WTC11 (cell line): ENCODE measurements at regions not wholly inside any gene's neighbourhood (a gene's known extent, or its start where the extent isn't known, plus 50 kb on each side); places are given as distances from the start of the nearest gene placed in this dataset.

Source experiments
- ATAC-seq: fragments of 200-7000 bp; cut with Tn5 transposase; 2 replicates; pipeline ENCODE4 v1.10.0; 2021; ENCODE audit warnings: mild to moderate bottlenecking, moderate library complexity
- CTCF ChIA-PET: fragments of 300-600 bp; sonication (Branson Sonifier 250); formaldehyde crosslinking; loops from one replicate; lab custom pipeline; 2021; ENCODE audit warnings: antibody characterized with exemption; lab: Charles Lee
- POLR2A ChIA-PET: fragments of 350-600 bp; sonication (Branson Sonifier 250); formaldehyde crosslinking; loops from one replicate; lab custom pipeline; 2021; ENCODE audit warnings: antibody characterized with exemption; lab: Charles Lee
- DNase-seq: peaks from one replicate; pipeline ENCODE4 v3.0.0; 2021; ENCODE audit warnings: low spot score
- H3K27ac Mint-ChIP-seq: 2 replicates; pipeline ENCODE4 v1.8.0; 2021; ENCODE audit warnings: mixed read lengths
- H3K27me3 Mint-ChIP-seq: 2 replicates; pipeline ENCODE4 v1.8.0; 2021; ENCODE audit warnings: low read depth, mild to moderate bottlenecking, moderate library complexity, mixed read lengths
- H3K36me3 Mint-ChIP-seq: 2 replicates; pipeline ENCODE4 v1.8.0; 2021; ENCODE audit warnings: mixed read lengths
- H3K4me1 Mint-ChIP-seq: 2 replicates; pipeline ENCODE4 v1.8.0; 2022; ENCODE audit warnings: mixed read lengths
- H3K4me3 Mint-ChIP-seq: 2 replicates; pipeline ENCODE4 v1.8.0; 2021; ENCODE audit warnings: mild to moderate bottlenecking, moderate library complexity, mixed read lengths
- H3K9me3 Mint-ChIP-seq: 2 replicates; pipeline ENCODE4 v1.8.0; 2021; ENCODE audit warnings: mixed read lengths
- CREM ChIP-seq: sonication (generic); formaldehyde crosslinking; IDR thresholded peaks from 2 replicates; pipeline ENCODE4 v1.8.1; 2022; ENCODE audit warnings: mild to moderate bottlenecking, missing genetic modification reagents, moderate library complexity
- GABPB1 ChIP-seq: sonication (generic); formaldehyde crosslinking; IDR thresholded peaks from 2 replicates; pipeline ENCODE4 v1.8.1; 2023; ENCODE audit warnings: mild to moderate bottlenecking, missing genetic modification reagents
- GRHL2 ChIP-seq: fragments of 250-450 bp; sonication (Bioruptor Pico); IDR thresholded peaks from 2 replicates; pipeline ENCODE4 v1.8.0; 2022; ENCODE audit warnings: mild to moderate bottlenecking, moderate library complexity; ENCODE audit not compliant: insufficient replicate concordance, severe bottlenecking
- GTF2I ChIP-seq: fragments of 250-450 bp; sonication (Bioruptor Pico); conservative IDR thresholded peaks from 2 replicates; pipeline ENCODE4 v1.4.0; 2021; ENCODE audit warnings: mild to moderate bottlenecking
- MYBL2 ChIP-seq: sonication (generic); formaldehyde crosslinking; IDR thresholded peaks from 2 replicates; pipeline ENCODE4 v1.8.1; 2023; ENCODE audit warnings: mild to moderate bottlenecking, moderate library complexity, missing genetic modification reagents
- SMAD4 ChIP-seq: sonication (generic); formaldehyde crosslinking; IDR thresholded peaks from 2 replicates; pipeline ENCODE4 v1.8.0; 2022; ENCODE audit warnings: mild to moderate bottlenecking, missing genetic modification reagents
- TEAD1 ChIP-seq: sonication (generic); formaldehyde crosslinking; IDR thresholded peaks from 2 replicates; pipeline ENCODE4 v1.8.0; 2022; ENCODE audit warnings: mild to moderate bottlenecking, missing genetic modification reagents
- ZNF219 ChIP-seq: sonication (generic); formaldehyde crosslinking; IDR thresholded peaks from 2 replicates; pipeline ENCODE4 v1.8.0; 2023; ENCODE audit warnings: missing genetic modification reagents, mild to moderate bottlenecking, borderline replicate concordance
- ZNF396 ChIP-seq: fragments of 250-450 bp; sonication (Bioruptor Pico); IDR thresholded peaks from 2 replicates; pipeline ENCODE4 v1.8.0; 2021; ENCODE audit warnings: mild to moderate bottlenecking, moderate library complexity, borderline replicate concordance
- ZNF416 ChIP-seq: fragments of 250-450 bp; sonication (Bioruptor Pico); IDR thresholded peaks from 2 replicates; pipeline ENCODE4 v1.9.0; 2021; ENCODE audit warnings: mild to moderate bottlenecking, inconsistent platforms
- TF ChIP-seq, protein P1 (sequence below): sonication (generic); formaldehyde crosslinking; IDR thresholded peaks from 2 replicates; pipeline ENCODE4 v1.8.0; 2022; ENCODE audit warnings: mild to moderate bottlenecking, missing genetic modification reagents
- TF ChIP-seq, protein P2 (sequence below): sonication (generic); formaldehyde crosslinking; IDR thresholded peaks from 2 replicates; pipeline ENCODE4 v1.8.0; 2023; ENCODE audit warnings: mild to moderate bottlenecking, missing genetic modification reagents
- TF ChIP-seq, protein P3 (sequence below): fragments of 250-450 bp; sonication (Bioruptor Pico); conservative IDR thresholded peaks from 2 replicates; pipeline ENCODE4 v1.9.0; 2021; ENCODE audit warnings: mild to moderate bottlenecking
- TF ChIP-seq, protein P4 (sequence below): sonication (generic); formaldehyde crosslinking; IDR thresholded peaks from 2 replicates; pipeline ENCODE4 v1.8.1; 2022; ENCODE audit warnings: mild to moderate bottlenecking, moderate library complexity, missing genetic modification reagents
- TF ChIP-seq, protein P5 (sequence below): fragments of 250-450 bp; sonication (Bioruptor Pico); IDR thresholded peaks from 2 replicates; pipeline ENCODE4 v1.9.0; 2021; ENCODE audit warnings: moderate library complexity, mild to moderate bottlenecking, inconsistent platforms, borderline replicate concordance
- TF ChIP-seq, protein P6 (sequence below): fragments of 250-450 bp; sonication (Bioruptor Pico); IDR thresholded peaks from 2 replicates; pipeline ENCODE4 v1.9.0; 2021; ENCODE audit warnings: mild to moderate bottlenecking
- TF ChIP-seq, protein P7 (sequence below): sonication (generic); formaldehyde crosslinking; IDR thresholded peaks from 2 replicates; pipeline ENCODE4 v1.8.1; 2022; ENCODE audit warnings: mild to moderate bottlenecking, missing genetic modification reagents, moderate library complexity, borderline replicate concordance

DNA sequence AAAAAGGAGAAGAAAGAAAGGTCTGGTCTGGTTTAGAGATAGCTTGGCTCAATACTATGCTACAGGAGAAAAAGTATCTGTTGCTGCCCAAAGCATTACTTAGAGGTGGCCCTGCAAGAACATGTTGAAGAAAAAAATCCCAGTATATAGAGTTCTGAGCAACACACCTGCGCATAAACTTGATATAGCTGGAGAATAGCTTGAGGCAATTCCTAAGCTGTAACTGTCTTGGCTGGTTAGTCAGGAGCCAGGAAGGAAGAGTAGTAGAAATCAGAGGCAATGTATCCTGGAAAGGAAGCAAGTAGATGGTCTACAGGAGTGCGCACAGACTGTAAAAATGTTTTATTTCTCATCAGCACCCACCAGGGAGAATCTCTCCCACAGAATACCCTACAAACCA lies 209.7 kb downstream of the SLITRK1 start:
- ChIA-PET POLR2A (no interaction called here), CTCF (no interaction called here)
- Mint-ChIP-seq H3K4me3 (no peak overlapping the region), H3K36me3 (peaks cover 22% of the 10 kb centered on the region), H3K27ac (no peak overlapping the region), H3K4me1 (no peaks in the 10 kb centered on the region), H3K9me3 (peaks cover 27% of the 10 kb centered on the region), H3K27me3 (no peaks in the 10 kb centered on the region)
- DNase-seq: no peak
- TF ChIP-seq, protein P1, sequence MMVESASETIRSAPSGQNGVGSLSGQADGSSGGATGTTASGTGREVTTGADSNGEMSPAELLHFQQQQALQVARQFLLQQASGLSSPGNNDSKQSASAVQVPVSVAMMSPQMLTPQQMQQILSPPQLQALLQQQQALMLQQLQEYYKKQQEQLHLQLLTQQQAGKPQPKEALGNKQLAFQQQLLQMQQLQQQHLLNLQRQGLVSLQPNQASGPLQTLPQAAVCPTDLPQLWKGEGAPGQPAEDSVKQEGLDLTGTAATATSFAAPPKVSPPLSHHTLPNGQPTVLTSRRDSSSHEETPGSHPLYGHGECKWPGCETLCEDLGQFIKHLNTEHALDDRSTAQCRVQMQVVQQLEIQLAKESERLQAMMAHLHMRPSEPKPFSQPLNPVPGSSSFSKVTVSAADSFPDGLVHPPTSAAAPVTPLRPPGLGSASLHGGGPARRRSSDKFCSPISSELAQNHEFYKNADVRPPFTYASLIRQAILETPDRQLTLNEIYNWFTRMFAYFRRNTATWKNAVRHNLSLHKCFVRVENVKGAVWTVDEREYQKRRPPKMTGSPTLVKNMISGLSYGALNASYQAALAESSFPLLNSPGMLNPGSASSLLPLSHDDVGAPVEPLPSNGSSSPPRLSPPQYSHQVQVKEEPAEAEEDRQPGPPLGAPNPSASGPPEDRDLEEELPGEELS (CRISPR knock-in tag): no peak
- TF ChIP-seq GTF2I (CRISPR knock-in tag): no peak
- no peak for TF ChIP-seq MYBL2 (CRISPR knock-in tag)
- no peak for TF ChIP-seq GABPB1 (CRISPR knock-in tag)
- TF ChIP-seq CREM (CRISPR knock-in tag): no peak
- no peak for TF ChIP-seq GRHL2
- ATAC-seq: no peak

DNA sequence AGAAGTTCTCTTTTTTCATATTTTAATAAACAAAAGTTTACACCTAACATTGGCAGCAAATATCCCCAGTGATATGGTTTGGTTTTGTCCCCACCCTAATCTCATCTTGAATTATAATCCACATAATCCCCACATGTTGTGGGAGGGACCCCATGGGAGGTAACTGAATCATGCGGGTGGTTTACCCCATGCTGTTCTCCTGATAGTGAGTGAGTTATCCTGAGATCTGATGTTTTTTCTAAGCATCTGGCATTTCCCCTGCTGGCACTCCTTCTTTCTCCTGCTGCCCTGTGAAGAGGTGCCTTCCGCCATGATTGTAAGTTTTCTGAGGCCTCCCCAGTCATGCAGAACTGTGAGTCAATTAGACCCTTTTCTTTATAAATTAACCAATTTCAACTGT lies 214.7 kb downstream of the SLITRK1 start:
- DNase-seq: no peak
- Mint-ChIP-seq H3K27ac (no peak overlapping the region), H3K36me3 (peaks cover 22% of the 10 kb centered on the region), H3K4me1 (peaks cover 6% of the 10 kb centered on the region), H3K4me3 (no peak overlapping the region), H3K9me3 (peaks cover 27% of the 10 kb centered on the region), H3K27me3 (no peaks in the 10 kb centered on the region)
- no peak for ATAC-seq
- POLR2A ChIA-PET: no interaction called here
- TF ChIP-seq SMAD4 (CRISPR knock-in tag) (no peak), ZNF219 (CRISPR knock-in tag) (no peak), TEAD1 (CRISPR knock-in tag) (no peak), ZNF416 (no peak)
- TF ChIP-seq, protein P2, sequence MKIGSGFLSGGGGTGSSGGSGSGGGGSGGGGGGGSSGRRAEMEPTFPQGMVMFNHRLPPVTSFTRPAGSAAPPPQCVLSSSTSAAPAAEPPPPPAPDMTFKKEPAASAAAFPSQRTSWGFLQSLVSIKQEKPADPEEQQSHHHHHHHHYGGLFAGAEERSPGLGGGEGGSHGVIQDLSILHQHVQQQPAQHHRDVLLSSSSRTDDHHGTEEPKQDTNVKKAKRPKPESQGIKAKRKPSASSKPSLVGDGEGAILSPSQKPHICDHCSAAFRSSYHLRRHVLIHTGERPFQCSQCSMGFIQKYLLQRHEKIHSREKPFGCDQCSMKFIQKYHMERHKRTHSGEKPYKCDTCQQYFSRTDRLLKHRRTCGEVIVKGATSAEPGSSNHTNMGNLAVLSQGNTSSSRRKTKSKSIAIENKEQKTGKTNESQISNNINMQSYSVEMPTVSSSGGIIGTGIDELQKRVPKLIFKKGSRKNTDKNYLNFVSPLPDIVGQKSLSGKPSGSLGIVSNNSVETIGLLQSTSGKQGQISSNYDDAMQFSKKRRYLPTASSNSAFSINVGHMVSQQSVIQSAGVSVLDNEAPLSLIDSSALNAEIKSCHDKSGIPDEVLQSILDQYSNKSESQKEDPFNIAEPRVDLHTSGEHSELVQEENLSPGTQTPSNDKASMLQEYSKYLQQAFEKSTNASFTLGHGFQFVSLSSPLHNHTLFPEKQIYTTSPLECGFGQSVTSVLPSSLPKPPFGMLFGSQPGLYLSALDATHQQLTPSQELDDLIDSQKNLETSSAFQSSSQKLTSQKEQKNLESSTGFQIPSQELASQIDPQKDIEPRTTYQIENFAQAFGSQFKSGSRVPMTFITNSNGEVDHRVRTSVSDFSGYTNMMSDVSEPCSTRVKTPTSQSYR (CRISPR knock-in tag): no peak
- CTCF ChIA-PET: no interaction called here

DNA sequence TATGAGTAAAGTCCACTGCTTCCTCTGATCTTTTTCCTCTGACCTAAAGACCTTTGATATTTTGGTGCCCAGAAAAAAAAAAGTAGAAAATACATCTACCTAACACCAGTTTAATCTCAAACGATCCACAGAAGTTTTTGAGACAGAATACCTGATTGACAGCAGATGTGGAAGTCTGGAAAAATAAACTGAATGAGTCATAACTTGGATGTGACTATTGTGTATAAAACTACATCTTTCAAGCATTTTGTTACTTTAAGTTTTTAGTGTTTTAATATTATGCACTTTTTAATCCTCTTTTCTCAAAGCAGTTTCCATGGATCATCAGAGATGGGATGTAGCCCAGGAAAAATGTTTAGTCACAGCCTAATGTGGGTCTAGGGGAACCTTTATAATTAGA lies 216.1 kb downstream of the SLITRK1 start:
- no peaks in the 10 kb centered on the region for H3K27me3 Mint-ChIP-seq
- H3K27ac Mint-ChIP-seq: no peak overlapping the region
- H3K4me1 Mint-ChIP-seq: peaks cover 6% of the 10 kb centered on the region
- ATAC-seq (no peak), DNase-seq (no peak)
- no peak overlapping the region for H3K4me3 Mint-ChIP-seq
- peaks cover 22% of the 10 kb centered on the region for H3K36me3 Mint-ChIP-seq
- TF ChIP-seq, protein P3, sequence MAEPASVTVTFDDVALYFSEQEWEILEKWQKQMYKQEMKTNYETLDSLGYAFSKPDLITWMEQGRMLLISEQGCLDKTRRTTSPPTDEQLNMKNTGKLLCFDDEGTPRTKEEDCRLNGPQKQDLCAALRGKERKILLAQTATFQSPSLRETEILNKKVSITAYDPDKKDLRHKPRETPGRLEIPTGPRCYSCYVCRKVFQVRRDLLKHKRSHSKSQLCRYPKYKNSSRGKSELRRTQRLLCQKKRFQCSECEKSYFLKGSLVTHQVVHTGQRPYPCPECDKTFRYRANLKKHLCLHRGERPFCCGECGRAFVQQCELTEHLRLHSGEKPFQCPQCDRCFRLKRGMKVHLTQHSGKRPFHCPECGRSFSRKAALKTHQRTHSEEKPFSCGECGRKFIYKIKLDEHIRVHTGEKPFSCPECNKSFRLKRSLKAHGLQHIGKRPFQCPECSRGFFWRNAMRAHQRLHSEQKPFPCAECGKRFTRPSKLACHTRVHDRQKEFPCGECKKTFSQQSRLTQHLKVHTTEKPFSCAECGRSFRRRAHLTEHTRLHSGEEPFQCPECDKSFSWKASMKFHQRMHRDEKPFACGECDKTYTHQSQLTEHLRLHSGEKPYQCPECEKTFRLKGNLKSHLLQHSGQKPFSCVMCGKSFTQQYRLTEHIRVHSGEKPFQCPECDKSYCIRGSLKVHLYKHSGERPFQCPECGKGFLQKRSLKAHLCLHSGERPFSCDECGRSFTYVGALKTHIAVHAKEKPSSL (CRISPR knock-in tag): no peak
- TF ChIP-seq ZNF396 (CRISPR knock-in tag) (no peak), ZNF416 (no peak)
- TF ChIP-seq, protein P4, sequence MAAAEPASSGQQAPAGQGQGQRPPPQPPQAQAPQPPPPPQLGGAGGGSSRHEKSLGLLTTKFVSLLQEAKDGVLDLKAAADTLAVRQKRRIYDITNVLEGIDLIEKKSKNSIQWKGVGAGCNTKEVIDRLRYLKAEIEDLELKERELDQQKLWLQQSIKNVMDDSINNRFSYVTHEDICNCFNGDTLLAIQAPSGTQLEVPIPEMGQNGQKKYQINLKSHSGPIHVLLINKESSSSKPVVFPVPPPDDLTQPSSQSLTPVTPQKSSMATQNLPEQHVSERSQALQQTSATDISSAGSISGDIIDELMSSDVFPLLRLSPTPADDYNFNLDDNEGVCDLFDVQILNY (CRISPR knock-in tag): no peak
- TF ChIP-seq, protein P5, sequence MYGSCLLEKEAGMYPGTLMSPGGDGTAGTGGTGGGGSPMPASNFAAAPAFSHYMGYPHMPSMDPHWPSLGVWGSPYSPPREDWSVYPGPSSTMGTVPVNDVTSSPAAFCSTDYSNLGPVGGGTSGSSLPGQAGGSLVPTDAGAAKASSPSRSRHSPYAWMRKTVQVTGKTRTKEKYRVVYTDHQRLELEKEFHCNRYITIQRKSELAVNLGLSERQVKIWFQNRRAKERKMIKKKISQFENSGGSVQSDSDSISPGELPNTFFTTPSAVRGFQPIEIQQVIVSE (CRISPR knock-in tag): no peak
- TF ChIP-seq, protein P6, sequence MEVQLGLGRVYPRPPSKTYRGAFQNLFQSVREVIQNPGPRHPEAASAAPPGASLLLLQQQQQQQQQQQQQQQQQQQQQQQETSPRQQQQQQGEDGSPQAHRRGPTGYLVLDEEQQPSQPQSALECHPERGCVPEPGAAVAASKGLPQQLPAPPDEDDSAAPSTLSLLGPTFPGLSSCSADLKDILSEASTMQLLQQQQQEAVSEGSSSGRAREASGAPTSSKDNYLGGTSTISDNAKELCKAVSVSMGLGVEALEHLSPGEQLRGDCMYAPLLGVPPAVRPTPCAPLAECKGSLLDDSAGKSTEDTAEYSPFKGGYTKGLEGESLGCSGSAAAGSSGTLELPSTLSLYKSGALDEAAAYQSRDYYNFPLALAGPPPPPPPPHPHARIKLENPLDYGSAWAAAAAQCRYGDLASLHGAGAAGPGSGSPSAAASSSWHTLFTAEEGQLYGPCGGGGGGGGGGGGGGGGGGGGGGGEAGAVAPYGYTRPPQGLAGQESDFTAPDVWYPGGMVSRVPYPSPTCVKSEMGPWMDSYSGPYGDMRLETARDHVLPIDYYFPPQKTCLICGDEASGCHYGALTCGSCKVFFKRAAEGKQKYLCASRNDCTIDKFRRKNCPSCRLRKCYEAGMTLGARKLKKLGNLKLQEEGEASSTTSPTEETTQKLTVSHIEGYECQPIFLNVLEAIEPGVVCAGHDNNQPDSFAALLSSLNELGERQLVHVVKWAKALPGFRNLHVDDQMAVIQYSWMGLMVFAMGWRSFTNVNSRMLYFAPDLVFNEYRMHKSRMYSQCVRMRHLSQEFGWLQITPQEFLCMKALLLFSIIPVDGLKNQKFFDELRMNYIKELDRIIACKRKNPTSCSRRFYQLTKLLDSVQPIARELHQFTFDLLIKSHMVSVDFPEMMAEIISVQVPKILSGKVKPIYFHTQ (CRISPR knock-in tag): no peak
- TF ChIP-seq, protein P7, sequence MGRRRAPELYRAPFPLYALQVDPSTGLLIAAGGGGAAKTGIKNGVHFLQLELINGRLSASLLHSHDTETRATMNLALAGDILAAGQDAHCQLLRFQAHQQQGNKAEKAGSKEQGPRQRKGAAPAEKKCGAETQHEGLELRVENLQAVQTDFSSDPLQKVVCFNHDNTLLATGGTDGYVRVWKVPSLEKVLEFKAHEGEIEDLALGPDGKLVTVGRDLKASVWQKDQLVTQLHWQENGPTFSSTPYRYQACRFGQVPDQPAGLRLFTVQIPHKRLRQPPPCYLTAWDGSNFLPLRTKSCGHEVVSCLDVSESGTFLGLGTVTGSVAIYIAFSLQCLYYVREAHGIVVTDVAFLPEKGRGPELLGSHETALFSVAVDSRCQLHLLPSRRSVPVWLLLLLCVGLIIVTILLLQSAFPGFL (CRISPR knock-in tag): no peak
- peaks cover 27% of the 10 kb centered on the region for H3K9me3 Mint-ChIP-seq
- POLR2A ChIA-PET: no interaction called here
- CTCF ChIA-PET: no interaction called here
